Right lobe of liver (tissue), 4 donors: ENCODE measurements at regions not wholly inside any gene's neighbourhood (a gene's known extent, or its start where the extent isn't known, plus 50 kb on each side); places are given as distances from the start of the nearest gene placed in this dataset.

Source experiments
- POLR2A ChIP-seq: fragments of 450-650 bp; IDR thresholded peaks from one replicate; pipeline ENCODE4 v1.6.1; 2017; ENCODE audit warnings: antibody characterized with exemption, mild to moderate bottlenecking
- TF ChIP-seq, protein P1 (sequence below), 4 donors: fragments of 200-600 bp in 3 of 4; fragments of 450-650 bp in 1 of 4; IDR thresholded peaks; one replicate each; pipeline versions ENCODE4 v1.5.1 to v1.8.0; 2016 to 2022; ENCODE audit warnings: antibody characterized with exemption in 4 of 4, mild to moderate bottlenecking in 2 of 4
- donor health status: DM: no; HTN: no; CAD: no.
- donor health status: DM: no; HTN: no; CAD: no.
- donor health status: DM: no; HTN: yes; CAD: no.

DNA sequence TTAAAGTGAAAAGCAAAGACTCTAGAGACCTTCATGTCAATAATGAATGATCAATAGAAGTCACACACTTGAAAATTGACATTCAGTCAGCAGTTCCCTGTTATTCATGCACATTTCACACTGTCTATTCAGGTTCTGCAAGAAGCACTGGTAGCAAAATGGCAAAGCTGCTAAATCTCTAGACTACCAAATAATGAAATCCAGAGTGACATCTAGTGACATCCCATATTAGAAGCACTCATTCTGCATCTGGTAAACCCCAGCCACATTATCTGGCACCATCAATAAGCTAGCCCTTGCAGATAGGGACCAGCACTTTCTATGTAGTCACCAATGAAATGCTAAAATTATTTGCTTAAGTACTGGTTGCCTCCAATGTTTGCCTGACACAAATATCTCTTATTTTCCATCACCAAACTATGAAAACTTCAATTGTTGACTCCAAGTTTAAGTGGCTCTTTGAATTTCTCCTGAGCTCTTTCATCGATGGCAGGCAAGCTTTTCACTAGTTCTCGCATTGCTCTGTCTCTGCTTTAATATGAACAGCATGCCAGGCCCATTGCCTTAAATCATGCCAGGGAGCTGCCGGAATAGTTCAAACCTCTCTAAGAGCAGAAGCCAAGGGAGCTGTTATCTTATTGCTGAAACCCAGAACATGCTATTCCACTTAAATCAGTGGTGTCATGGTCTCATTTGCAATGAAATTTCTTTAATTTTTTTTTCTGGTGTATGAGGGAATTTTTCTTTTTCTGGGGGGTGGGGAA lies 409.9 kb downstream of the MZT1 start:
- TF ChIP-seq, protein P1, sequence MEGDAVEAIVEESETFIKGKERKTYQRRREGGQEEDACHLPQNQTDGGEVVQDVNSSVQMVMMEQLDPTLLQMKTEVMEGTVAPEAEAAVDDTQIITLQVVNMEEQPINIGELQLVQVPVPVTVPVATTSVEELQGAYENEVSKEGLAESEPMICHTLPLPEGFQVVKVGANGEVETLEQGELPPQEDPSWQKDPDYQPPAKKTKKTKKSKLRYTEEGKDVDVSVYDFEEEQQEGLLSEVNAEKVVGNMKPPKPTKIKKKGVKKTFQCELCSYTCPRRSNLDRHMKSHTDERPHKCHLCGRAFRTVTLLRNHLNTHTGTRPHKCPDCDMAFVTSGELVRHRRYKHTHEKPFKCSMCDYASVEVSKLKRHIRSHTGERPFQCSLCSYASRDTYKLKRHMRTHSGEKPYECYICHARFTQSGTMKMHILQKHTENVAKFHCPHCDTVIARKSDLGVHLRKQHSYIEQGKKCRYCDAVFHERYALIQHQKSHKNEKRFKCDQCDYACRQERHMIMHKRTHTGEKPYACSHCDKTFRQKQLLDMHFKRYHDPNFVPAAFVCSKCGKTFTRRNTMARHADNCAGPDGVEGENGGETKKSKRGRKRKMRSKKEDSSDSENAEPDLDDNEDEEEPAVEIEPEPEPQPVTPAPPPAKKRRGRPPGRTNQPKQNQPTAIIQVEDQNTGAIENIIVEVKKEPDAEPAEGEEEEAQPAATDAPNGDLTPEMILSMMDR (IDR thresholded peaks at IDR 0.05): no peak
- no peak for TF ChIP-seq POLR2A
